GM18511 (cell line): ENCODE measurements at regions not wholly inside any gene's neighbourhood (a gene's known extent, or its start where the extent isn't known, plus 50 kb on each side); places are given as distances from the start of the nearest gene placed in this dataset.
"Not testable (repeated sequence)": the region's sequence is repeated elsewhere in the genome, so short reads cannot be mapped to it uniquely, and the experiment has no call there.

Experiments used
- ATAC-seq: cut with Tn5 transposase; IDR thresholded peaks from one replicate; pipeline ENCODE4 v1.9.1; 2021; ENCODE audit warnings: mild to moderate bottlenecking, moderate library complexity; ENCODE audit not compliant: unreplicated experiment

DNA sequence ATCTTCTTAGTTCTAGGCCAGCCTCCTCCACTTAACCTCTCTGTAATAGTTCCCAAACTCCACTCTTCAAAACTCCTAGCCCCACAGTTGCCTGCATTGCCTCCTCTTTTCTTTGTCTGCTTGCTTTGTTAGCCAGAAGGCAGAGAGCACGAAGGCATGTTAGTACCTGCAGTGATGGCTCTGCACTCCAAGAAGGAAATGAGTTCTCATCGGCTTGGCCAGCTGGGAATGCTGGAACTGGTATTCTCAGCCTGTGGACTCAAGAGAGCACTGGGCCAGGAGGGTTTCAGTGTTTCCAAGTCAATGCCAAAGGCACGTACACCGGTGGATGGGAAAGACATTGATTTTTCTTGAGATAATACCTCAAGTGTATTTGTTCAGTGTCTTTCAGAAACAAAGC is 66.3 kb upstream of the HABP2 start:
- ATAC-seq, result no peak

DNA sequence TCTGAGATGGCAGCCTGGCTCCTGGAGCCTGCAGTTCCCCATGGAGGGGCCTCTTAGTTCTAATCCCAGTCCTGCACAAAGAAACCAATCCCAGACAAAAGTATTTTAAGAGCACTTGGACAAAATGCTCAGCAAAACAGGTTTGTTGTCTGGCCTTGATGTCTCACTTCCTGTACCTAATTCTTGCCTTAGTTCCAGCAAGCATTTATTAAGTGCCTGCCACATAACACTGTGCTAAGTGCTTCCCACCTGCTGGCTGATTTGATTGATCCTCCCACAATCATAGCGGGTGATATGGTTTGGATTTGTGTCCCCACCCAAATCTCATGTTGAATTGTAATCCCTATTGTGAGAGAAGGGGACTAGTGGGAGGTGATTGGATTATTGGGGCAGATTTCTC is 65.7 kb upstream of the HABP2 start:
- no peak for ATAC-seq

DNA sequence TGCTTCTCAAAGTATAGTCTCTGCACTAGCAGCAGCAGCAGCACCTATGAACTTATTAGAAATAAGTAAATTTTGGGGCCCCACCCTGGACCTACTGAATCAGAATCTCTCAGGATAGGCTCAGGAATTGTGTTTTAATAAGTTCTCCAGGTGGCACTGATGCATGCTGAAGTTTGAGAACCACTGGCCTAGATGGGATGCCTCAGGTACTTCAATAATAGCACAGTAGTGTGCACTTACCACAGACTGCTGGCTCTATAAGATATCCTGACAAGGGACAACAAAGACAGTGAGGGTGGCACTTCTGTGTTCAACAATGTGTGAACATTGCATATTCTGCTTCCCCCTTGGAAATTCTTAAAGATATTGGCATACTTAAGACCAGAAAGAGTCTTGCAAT is 64.7 kb upstream of the HABP2 start:
- no peak for ATAC-seq

DNA sequence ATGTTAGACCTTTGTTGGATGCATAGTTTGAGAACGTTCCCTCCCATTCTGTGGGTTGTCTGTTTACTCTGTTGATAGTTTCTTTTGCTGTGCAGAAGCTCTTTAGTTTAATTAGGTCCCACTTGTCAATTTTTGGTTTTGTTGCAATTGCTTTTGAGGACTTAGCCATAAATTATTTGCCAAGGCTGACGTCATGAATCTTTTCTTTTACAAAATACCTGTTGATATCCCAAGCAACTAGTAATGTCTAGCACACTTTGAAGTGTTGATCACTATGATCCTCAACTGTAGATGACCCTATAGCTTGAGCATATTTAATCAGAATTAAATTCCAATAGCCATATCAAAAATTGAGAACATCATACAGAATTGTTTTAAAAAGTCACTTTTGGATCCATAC is 63.3 kb upstream of the HABP2 start:
- ATAC-seq, result not testable (repeated sequence)

DNA sequence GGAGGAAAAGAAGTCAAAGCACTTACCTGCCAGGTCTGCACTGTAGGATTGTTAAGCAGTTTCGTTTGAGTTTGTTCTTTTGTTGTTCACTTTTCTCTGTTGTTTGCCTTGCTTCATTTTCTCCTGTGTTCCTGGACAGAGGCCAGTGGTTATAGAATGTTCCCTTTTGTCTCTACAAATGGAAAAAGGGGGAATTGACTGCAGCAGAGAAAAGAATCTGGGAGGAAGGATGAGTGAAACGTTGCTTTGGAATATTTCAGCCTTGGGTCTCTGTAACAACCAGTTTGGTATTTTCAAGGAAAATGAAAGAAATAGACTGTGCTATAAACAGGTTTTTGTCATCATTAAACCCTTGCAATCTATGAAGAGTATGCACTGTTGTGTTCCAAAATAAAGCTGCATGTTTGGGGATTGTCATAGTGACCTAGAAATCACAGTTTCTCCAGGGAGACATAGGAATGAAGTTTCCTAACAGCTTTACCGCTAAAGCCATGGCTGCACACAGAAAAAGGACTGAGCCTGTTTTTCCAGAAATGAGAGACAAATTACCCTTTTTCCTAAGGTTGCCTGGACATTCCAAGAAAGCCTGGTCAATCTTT is 60.8 kb upstream of the HABP2 start:
- ATAC-seq, result no peak

DNA sequence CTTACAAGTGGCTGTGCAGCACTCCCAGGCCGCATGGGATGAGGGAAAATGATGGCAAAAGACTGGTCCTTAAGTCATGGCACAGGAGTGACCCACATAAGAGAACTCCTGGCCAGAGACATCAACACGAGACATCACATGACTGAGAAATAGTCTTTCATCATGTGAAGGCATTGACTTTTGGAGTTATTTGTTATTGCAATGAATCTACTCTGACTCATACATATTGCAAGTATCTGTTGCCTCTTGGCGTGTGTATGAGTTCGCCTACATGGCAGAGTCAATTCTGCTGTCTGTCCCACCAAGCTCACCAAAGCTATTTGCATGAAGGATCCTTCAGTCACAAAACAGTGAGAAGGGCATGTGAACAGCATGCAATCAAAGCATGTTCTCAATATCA is 59.7 kb upstream of the HABP2 start:
- no peak for ATAC-seq

DNA sequence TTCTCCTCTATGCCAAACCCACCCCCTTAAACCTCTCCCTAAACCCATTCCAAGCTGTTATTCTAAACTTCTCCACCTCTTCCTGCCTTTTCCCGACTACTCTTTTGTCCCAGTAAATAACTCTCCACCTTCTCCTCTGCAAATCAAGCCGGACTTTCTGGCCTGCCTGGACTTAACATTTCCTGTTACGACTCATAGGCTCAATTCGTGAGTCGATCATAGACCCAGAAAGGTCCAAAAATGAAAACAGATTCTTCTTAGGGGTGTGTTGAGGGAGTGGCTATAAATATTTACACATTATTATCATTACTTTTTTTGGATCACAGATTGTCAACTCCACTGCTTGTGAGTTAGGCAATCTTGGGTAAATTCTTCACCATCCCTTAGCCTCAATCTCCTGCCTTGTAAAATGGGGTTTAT is 59.0 kb upstream of the HABP2 start:
- ATAC-seq, result no peak

DNA sequence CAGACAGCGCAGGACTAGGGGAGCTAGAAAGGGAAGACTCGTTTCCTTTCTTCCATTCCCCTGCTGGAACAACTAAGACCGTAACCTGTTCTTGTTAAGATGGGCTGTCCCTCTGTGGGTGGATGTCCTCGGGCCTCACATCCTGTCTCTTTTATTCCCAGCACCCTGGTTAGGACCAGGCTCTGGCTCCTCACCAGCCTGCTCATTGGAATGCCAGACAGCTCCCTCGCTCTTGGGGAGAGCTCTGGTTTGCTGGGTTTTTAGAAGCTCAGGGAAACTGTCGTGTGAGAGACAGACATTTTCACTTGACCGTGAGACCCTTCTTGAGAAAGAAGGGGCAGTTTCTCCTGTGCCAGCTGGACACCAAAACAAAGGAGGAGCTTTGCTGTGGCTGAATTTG is 58.1 kb upstream of the HABP2 start:
- no peak for ATAC-seq

DNA sequence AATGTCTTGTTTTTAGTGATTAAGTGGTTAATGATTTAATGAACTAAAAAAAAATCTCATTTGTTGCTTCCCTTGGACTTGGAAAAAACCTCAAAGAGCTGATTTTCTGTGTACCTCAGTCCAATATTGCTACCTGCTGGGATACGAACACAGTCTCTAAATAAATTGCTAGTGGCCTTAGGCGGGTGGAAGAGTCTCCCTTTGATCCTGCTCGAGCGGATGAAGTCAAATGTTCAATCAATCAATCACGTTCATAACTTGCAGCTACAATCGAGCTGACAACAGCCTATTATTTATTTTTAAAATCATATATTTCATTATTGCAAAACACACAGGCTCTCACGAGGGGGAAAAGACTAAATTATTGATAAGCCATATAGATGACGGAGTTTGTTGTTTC is 57.3 kb upstream of the HABP2 start:
- no peak for ATAC-seq

DNA sequence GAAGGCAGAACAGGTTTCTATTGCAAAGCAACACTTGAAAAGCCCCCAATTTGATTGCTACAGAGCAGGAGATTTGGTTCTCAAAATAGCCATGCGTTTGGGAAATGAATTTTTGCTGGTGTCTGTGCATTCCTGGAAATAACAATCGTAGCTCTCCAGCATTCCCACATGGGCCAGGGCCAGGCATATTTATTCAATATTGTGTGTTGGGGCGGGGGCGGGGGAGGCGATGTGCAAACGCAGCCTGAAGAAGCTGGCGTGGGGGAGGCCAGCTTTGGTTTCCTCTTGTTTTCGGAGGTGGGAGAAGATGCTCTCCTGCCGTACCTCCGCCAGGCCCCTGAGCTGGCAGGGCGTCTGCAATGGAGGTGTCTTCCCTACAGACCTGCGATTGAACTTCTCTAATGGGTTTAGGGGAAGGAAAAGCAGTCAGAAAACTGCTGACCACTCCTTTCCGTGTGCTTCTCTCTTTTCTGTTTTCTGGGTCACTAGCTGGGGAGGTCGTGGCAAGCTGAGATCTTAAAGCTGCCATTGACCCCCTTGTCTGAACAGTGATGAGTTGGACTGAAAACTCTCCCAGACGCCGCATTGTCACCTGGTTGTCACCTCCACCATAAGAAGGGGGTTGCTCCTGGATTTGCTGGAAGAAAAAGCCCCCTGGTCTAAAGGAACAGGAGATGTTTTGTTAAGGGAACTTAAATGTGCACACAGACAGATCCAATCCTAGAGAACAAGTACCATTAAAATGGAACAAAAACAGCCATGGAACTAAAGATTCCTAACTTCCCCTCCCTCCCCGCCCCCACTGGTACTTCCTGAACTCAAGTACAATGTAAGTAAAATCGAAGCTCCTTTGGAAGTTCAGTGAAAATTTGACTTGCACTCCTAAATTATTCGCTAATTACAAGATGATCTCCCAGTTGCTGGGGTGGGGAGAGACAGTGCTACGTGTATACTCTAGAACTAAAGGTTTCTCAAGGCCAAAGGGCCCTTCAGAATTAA is 56.4 kb upstream of the HABP2 start:
- ATAC-seq, result no peak

DNA sequence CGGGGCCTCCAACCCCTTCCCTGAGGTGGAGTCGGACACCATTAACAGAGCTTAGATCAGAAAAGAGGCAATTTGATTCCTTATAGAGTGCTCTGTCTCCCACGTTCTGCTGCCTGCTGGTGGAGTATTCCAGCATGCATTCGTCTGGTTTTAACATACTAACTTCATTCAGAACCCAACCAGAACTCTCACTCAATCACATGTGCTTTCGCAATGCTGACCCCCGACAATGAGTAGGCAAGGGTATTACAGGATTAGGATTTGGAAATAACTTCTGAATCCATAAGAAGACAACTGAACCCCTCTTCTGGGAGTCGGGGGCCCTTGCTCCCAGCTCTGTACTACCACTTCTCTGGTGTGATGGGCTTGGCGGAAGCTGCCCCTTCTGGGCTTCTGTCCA is 55.7 kb upstream of the HABP2 start:
- no peak for ATAC-seq

DNA sequence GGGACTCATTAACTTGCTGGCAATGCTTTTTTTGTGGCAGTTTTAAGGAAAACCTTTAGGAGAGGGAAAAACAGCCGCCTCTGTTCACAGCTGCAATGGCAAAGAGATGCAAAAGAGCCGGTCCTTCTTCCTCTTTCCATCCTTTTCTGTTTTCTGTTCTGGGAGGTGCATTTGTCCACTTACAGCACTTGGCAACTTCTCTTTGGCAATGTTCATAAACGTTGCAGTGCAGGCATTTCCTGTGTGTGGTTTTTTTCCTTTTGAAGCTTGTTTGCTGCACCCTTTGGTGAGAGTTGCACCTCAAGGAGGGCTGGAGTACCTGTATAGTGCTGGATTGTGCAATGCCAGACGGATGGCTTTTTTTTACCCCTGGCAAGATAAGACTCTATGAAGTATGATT is 53.9 kb upstream of the HABP2 start:
- no peak for ATAC-seq

DNA sequence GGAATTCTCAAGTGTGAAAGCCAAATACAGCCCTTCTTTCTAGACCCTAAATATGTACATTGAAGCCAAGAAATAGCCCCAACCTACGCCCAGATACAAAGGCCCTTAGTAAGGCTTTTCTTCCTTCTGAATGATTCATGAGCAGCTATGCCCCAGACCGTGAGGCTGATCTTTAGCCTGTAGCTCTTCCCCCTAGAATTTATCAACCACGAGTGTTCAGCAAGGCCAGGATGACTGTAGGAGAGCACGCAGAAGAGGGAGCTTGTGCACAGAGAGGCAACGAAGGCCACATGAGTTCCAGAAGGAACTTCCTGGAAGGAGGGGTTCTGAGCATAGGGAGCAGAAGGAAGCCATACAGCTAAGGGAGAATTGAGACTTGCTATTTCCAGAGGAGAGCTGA is 53.0 kb upstream of the HABP2 start:
- no peak for ATAC-seq

DNA sequence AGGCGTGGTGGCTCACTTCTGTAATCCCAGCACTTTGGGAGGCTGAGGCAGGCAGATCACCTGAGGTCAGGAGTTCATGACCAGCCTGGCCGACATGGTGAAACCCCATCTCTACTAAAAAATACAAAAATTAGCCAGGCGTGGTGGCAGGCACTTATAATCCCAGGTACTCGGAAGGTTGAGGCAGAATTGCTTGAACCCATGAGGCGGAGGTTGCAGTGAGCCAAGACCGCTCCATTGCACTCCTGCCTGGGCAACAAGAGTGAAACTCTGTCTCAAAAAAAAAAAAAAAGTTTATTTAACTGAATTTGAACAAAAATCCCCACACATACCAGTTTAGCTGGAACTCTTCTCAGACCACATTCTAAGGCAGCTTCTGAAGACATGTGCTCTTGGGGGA is 51.8 kb upstream of the HABP2 start:
- not testable (repeated sequence) for ATAC-seq
